Amniotic epithelial cell (primary cell): ENCODE measurements at regions not wholly inside any gene's neighbourhood (a gene's known extent, or its start where the extent isn't known, plus 50 kb on each side); places are given as distances from the start of the nearest gene placed in this dataset.

Experiments
- DNase-seq: peaks from one replicate; pipeline ENCODE4 v3.0.0-alpha.2; 2010; ENCODE audit warnings: low read depth

DNA sequence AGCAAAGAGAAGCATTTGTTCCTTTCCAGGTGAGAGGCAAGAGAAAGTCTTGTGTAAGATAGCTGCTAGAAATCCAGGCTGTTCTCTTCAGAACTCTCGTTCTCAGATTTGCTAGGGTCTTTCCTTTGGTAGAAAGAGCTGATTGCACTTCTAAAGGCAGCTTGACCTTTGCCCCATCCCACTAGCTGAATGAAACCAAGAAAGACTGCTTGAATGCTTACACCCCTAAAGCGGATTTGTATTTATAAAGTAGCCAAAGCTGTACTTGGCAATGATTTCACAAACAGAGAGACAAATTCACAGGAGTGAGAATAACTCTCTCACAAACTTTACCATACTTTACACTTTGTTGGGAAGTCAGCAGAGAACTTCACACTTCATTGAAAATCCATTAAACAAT is 424.1 kb downstream of the TTLL7 start:
- no peak for DNase-seq

DNA sequence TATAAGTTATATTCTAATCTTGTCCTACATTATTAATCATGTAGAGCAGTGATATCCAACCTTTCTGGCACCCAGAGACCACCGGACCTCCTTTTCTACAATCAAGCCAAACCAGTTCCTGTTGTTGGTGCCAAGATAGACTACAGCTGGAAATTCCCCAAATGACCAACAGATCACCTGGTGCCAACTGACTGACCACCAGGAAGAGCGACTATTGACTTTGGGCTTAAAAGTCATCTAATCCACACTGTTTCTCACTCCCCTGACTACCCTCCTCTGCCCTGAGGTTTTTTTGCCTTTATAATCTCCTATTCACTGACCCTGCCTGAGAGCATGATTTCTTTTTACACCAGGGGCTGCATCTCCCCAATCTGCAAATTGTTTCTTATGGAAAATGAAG is 425.2 kb downstream of the TTLL7 start:
- DNase-seq = no peak

GRCh38 chr1:83571536-83571935 is 427.4 kb downstream of the TTLL7 start:
- no peak for DNase-seq

DNA sequence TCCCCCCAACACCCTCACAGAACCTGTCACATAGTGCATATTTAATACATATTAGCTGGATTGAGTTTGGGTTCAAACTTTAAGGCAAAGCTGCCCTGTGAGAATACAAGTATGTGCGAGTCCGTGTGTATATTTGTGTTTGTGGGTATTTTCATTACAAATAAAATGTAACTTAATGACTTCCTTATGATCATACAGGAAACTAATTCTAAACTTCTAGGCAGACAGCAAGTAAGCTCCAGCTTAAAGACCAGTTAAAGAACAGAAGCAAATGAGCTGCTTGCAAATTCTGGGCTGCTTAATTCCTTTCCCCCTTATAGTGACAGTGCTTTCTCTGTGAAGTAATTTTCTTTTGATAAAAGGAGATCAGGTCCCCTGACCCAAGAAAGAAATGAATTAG is 437.6 kb downstream of the TTLL7 start:
- DNase-seq = no peak

DNA sequence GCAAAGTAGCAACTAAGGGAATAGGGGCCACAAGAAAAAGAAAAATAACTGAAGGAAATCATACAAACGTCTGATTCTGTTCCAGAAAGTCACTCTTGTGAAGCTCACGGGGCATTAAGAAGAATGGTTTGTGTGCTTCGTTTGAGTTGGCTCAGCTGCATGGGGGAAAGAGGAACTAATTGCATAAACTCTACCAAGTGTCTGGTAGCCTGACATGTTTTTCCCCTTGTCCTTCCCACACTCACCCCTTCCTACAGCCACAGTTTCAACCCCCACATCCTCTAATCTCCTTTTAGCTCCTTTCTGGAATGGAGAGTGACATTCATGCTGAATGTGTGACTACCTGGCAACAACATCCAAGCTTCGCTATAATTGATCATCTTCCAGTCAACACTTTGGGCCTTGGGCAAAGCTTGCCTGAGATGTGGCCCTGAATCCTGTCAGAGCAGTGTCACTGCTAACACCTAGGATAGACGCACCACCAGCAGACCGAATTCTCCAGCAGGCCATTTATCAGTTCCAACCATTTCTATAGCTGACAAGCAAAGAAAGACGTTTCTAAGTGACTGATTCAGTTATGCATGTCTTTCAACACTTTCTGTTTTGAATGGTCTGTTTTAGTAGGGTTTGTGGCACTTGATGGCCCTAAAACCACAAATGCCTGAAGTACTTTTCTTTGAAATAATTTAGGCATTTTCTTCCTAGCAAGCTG is 439.6 kb downstream of the TTLL7 start:
- no peak for DNase-seq

- no peak for DNase-seq
Observed at GRCh38 chr1:83555871-83556270, 443.1 kb downstream of the TTLL7 start.

DNA sequence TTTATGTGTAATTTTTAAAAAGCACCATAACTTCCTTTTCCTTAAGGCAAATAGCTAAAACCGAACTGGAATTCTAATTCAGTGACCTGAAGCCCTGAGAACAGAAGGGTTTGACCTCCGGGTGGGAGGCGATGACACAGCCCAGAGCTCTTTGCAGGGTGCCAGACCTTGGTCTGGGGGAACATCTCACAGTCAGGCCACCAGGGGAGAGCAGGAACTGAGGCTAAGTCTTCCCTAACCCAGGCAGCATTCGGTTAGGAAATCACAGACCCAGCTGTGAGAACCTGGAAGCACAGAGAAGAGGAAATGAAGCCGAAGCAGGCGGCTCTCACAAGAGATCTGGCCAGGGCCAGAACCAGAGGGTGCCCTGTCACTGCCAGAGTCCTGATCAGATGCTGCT is 444.8 kb downstream of the TTLL7 start:
- DNase-seq = no peak

DNA sequence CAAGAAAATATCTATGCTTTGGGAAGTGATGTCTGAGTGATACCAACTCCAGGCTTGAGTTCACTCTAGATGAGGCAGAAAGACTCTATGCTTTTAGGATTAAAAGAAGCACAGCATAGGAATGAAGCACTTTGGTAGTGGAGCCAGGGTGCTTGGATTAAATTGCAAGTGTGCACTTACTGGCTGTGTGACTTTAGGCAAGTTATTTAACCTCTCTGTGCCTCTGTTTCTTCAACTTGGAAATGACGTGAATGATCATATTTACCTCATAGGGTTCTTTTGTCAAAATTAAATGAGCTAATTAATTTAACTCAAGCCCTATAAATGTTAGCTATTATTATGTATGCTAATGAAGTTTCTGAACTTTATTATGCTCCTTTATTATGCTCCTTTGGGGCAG is 446.1 kb downstream of the TTLL7 start:
- DNase-seq = no peak

- no peak for DNase-seq
Observed at GRCh38 chr1:83548311-83548710, 450.6 kb downstream of the TTLL7 start.

DNA sequence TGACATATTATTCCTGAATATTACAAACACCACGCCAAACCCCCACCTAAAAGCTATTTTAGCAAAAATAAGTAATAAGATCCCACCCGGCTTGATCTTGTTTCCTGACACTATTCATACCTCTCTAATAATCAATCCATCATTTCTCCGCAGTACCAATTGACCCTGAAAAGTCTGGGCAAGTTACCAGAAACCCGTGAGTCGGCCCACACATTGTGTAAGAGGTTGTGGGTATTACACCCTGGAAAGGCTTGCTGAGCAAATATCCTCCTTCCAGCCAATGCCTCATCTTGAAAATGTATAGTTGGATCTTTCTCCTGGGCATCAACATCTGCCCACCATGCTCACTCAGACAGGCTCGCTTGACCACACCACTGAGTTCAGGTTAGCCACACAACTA is 451.0 kb downstream of the TTLL7 start:
- no peak for DNase-seq

- no peak for DNase-seq
Observed at GRCh38 chr1:83546874-83547273, 452.1 kb downstream of the TTLL7 start.

DNA sequence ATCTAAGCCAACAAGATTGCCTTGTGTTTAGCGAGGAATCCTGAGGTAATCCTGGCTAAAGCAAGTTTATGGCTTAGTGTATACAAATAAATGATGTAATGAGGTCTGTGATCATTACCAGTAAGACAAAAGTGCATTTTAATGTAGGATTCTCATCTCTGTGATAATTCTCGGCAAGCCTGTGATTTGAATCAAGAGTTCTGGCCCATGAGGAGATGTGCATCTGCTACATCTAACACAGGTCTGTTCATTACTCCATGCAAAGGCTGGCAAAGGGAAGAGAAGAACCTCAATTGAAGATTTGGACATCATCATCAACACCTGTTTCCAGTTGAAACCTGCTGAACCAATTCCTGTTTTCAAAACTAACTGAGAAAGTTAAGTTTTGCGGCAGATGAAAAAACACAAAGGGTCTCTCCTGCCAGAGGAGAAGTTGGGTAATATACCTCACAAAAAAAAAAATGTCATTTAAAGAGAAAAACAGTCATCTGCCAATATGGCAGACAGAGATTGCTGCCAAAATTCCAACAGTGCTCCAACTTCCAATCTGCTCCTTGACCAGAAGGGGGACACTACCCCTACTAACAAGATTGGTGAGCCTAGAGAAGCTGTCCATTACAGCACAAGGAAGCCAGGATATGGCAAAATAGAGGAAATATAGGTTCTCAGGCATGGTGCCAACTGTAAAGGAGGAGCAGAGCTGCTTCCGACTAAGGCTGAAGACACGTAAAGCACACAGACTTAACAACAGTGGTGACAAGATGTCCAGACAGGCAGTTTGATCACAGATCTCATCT is 453.7 kb downstream of the TTLL7 start:
- no peak for DNase-seq

- no peak for DNase-seq
Observed at GRCh38 chr1:83543222-83543973, 455.5 kb downstream of the TTLL7 start.

GRCh38 chr1:83531521-83532309 is 467.2 kb downstream of the TTLL7 start:
- DNase-seq = no peak

DNA sequence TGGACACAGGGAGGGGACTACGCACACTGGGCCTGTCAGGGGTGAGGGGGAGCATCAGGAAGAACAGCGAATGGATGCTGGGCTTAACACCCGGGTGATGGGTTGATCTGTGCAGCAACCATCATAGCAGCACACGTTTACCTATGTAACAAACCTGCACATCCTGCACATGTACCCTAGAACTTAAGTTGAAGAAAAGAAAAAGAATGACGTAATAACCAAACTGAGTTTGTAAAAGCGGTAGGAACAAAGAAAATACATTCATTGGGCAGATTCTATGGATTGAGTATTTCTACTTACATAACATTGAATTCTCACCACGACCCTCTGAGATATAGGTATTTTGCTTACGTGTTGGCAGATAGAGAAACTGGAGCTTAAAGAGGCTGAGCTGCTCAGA is 468.4 kb downstream of the TTLL7 start:
- DNase-seq = no peak

DNA sequence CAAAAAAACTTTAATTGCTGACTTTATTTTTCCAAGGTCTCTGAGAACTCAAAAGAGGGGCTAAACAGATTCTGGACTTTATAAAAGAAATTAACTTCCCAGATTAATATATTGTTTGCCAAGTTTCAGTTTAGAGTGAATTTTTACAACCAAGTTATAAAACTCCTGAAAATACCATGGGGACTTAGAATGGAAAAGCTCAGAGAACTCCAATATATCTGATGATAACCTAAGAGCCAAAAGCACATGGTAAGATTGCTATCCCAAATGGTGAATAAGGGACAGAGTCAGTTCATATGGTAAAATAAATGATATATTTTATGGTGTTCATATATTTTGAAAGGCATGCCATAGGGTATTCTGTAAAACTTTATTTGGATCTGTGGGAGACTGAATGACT is 470.9 kb downstream of the TTLL7 start:
- no peak for DNase-seq

- no peak for DNase-seq
Observed at GRCh38 chr1:83520797-83521196, 478.1 kb downstream of the TTLL7 start.

DNA sequence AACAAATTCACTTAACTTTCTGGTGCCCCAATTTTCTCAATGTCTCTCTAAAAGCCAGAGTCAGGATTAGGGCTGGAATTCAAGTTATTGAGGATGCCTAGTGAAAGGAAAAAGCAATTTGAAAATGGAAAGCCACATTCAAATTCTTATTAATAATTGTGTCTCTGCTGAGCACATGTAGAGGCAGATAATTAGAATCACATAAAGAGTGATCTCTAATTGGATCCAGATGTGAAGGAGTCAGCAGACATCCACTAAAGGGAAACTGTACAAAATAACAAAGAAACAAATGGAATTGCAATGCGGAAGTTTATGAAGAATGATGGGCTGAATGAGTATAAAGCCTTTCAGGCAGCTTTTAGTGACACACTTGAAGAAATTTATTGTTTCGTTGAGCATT is 482.6 kb downstream of the TTLL7 start:
- DNase-seq = no peak

GRCh38 chr1:83515578-83516154 is 483.3 kb downstream of the TTLL7 start:
- no peak for DNase-seq

DNA sequence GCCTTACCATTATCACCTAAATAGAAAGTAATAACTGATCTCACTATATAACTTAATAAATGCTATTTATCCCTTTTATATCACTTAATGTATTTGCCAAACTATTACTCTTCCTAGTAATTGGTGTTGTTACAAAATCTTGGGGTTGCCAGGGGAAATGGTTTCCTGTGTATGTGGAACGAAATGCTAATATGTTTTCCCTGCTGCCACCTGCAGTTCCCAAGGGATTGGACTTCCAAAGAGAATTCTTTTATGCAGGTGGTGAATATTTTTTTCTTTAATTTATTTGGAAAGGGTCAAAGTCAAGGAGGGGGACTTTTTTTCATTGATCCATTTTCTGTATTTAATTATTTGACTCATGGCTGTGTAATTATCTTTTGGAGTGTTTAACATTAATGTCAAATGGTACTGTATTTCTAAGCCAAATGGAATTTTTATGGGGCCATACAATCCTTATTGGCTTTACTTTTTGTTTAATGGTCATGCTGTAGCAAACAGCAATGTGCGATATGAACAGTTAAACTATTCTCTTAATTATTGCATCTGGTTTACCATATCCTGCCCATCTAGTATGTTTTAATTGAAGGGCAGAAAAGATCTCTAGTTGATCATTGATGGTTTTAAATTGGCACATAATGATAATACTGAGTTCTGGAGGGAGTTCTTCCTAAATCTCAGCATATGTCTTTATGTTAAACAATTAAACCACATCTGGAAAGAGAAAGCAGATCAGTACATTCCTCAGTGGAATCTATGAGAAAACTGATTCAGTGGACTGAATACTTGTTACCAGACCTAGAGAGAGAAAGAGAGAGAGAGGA is 486.3 kb downstream of the TTLL7 start:
- no peak for DNase-seq

GRCh38 chr1:83511146-83511726 is 487.7 kb downstream of the TTLL7 start:
- no peak for DNase-seq
